Immature natural killer cell (primary cell): ENCODE measurements at regions not wholly inside any gene's neighbourhood (a gene's known extent, or its start where the extent isn't known, plus 50 kb on each side); places are given as distances from the start of the nearest gene placed in this dataset.
"Not testable (repeated sequence)": the region's sequence is repeated elsewhere in the genome, so short reads cannot be mapped to it uniquely, and the experiment has no call there.

Source experiments
- DNase-seq, 3 donors: peaks; one replicate each; pipeline ENCODE4 v3.0.0; 2022; ENCODE audit warnings: mixed read lengths in 1 of 3
- H3K27ac Mint-ChIP-seq, 6 donors: one replicate each; pipeline ENCODE4 v1.8.0; 2020; ENCODE audit warnings: mixed read lengths in 6 of 6, mild to moderate bottlenecking in 5 of 6, inconsistent platforms in 4 of 6, moderate library complexity in 3 of 6
- H3K27me3 Mint-ChIP-seq, 3 donors: one replicate each; pipeline ENCODE4 v1.8.0; 2020 to 2021; ENCODE audit warnings: low read depth in 3 of 3, mild to moderate bottlenecking in 3 of 3, mixed read lengths in 3 of 3, moderate library complexity in 3 of 3, inconsistent platforms in 1 of 3
- H3K36me3 Mint-ChIP-seq, 3 donors: one replicate each; pipeline ENCODE4 v1.8.0; 2020; ENCODE audit warnings: mixed read lengths in 3 of 3, inconsistent platforms in 2 of 3, mild to moderate bottlenecking in 2 of 3
- H3K4me1 Mint-ChIP-seq, 2 donors: one replicate each; pipeline ENCODE4 v1.8.0; 2020; ENCODE audit warnings: inconsistent platforms in 2 of 2, mild to moderate bottlenecking in 2 of 2, mixed read lengths in 2 of 2, moderate library complexity in 1 of 2
- H3K4me3 Mint-ChIP-seq, 5 donors: one replicate each; pipeline ENCODE4 v1.8.0; 2020; ENCODE audit warnings: mild to moderate bottlenecking in 5 of 5, mixed read lengths in 5 of 5, inconsistent platforms in 3 of 5, moderate library complexity in 3 of 5
- H3K9me3 Mint-ChIP-seq, 6 donors: one replicate each; pipeline ENCODE4 v1.8.0; 2020; ENCODE audit warnings: mild to moderate bottlenecking in 6 of 6, mixed read lengths in 6 of 6, inconsistent platforms in 4 of 6, moderate library complexity in 3 of 6

DNA sequence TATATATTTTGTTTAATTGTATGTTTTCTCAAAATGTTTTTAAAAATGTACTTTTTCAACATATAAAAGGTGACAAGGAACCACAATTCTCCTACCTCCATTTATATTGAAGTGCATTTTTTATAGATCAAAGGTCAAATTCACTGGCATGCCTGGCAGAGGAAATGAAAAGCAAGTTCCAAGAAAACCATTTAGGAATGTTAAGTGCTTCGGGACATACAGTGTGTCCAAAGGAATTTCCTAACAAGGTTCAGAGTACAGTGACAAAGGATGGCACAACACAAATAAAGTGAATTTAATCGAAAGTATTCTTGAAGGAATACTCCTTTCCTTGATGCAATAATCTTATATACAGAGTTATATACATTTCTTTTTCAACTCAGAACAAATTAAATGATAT is 242.3 kb downstream of the CCER1 start:
- Mint-ChIP-seq H3K9me3 (peaks cover 0 to 2% (median 0%) of the 10 kb centered on the region in 6 donors), H3K4me1 (no peaks in the 10 kb centered on the region), H3K27ac (no peak overlapping the region), H3K27me3 (peaks cover 0 to 2% (median 0%) of the 10 kb centered on the region in 3 donors), H3K4me3 (no peak overlapping the region), H3K36me3 (no peaks in the 10 kb centered on the region)
- no peak for DNase-seq

DNA sequence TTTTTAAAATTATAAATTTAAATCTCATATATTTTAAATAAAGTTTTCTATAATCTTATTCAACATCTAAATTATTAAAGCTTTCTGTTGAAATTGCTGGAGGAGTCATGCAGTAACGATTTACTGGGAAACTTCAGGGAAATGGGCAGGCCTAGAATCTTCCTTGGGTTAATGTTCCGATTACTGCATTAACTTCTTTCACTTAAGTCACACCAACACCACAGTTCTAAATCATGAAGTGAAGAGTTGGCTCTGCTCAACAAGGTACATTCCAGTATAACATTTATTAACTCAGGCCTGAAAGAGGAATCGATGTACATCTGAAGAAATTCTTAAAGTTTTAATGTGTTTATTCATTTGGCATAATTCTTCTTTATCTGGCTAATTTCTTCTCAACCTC is 244.3 kb downstream of the CCER1 start:
- H3K4me1 Mint-ChIP-seq = no peaks in the 10 kb centered on the region
- H3K4me3 Mint-ChIP-seq = no peak overlapping the region
- DNase-seq = no peak
- H3K27ac Mint-ChIP-seq = no peak overlapping the region
- peaks cover 0 to 3% (median 0%) of the 10 kb centered on the region in 6 donors for H3K9me3 Mint-ChIP-seq
- no peaks in the 10 kb centered on the region for H3K36me3 Mint-ChIP-seq
- peaks cover 0 to 2% (median 0%) of the 10 kb centered on the region in 3 donors for H3K27me3 Mint-ChIP-seq

GRCh38 chr12:90706036-90706435 is 248.9 kb downstream of the CCER1 start:
- DNase-seq = no peak
- Mint-ChIP-seq H3K27ac (no peak overlapping the region), H3K4me3 (no peak overlapping the region), H3K36me3 (no peaks in the 10 kb centered on the region), H3K27me3 (peaks cover 0 to 2% (median 0%) of the 10 kb centered on the region in 3 donors), H3K4me1 (no peaks in the 10 kb centered on the region), H3K9me3 (peaks cover 0 to 2% (median 0%) of the 10 kb centered on the region in 6 donors)

DNA sequence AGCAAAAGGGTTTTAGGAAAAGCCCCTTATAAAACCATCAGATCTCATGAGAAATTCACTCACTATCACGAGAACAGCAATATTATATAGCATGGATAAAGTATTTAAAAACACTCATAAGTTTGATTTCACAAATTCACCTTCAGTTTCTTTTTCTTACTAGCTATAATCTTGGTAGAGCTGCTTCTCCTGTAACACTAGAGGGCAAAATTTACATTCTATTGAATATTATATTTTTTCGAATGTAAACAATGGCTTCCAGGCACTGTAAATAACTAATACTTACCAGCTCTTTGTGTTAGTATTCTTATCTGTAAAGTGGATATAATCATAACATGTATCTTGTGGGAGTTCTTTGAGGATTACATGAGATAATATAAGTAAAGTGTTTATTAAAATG is 259.6 kb downstream of the CCER1 start:
- Mint-ChIP-seq H3K4me3 (no peak overlapping the region), H3K4me1 (no peaks in the 10 kb centered on the region), H3K27ac (no peak overlapping the region), H3K9me3 (peaks cover 0 to 7% (median 2%) of the 10 kb centered on the region in 6 donors), H3K36me3 (no peaks in the 10 kb centered on the region), H3K27me3 (no peaks in the 10 kb centered on the region)
- DNase-seq = no peak

DNA sequence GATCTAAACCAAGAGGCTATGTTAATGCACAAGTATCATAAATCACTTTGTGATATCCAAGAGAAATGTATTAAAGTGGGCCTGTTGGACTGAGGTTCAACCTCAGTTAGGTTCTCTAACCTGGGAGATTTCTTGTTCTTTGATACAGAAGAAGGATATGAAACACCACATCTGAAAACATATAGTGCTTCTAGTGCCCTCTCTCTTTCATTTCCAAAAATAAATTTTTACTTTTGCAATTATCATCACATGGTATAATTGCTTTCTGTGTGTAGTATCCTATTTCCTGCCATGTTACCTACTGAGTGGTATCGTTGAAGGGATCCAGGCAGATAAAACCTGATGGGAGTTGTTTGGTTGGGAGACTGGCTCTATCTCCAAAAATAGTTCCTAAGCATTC is 264.9 kb downstream of the CCER1 start:
- Mint-ChIP-seq H3K27ac (no peak overlapping the region), H3K4me1 (no peaks in the 10 kb centered on the region), H3K36me3 (no peaks in the 10 kb centered on the region), H3K4me3 (no peak overlapping the region), H3K9me3 (peaks cover 0 to 13% (median 6%) of the 10 kb centered on the region in 6 donors), H3K27me3 (no peaks in the 10 kb centered on the region)
- DNase-seq = no peak

GRCh38 chr12:90687682-90688081 is 267.3 kb downstream of the CCER1 start:
- peaks cover 0 to 18% (median 7%) of the 10 kb centered on the region in 6 donors for H3K9me3 Mint-ChIP-seq
- not testable (repeated sequence) for H3K27me3 Mint-ChIP-seq, H3K4me1 Mint-ChIP-seq, H3K36me3 Mint-ChIP-seq, H3K4me3 Mint-ChIP-seq, H3K27ac Mint-ChIP-seq, DNase-seq

DNA sequence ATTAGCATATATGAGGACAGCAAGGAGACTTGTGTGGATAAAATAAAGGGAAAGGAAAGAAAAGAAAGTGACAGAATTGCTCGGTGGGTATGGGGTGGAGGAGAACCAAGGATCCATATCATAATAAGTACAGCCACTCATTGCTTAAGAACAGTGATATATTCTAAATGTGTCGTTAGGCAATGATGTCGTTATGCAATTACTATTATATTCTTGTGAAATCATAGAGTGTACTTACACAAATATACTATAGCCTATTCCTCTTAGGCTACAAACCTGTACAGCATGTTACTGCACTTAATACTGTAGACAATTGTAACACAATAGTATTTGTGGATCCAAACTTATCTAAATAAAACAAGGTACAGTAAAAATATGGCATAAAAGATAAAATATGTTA is 271.1 kb downstream of the CCER1 start:
- Mint-ChIP-seq H3K9me3 (peaks cover 0 to 17% (median 6%) of the 10 kb centered on the region in 6 donors), H3K36me3 (no peaks in the 10 kb centered on the region), H3K4me1 (no peaks in the 10 kb centered on the region), H3K27me3 (no peaks in the 10 kb centered on the region), H3K4me3 (no peak overlapping the region), H3K27ac (no peak overlapping the region)
- DNase-seq = no peak

GRCh38 chr12:90682398-90682797 is 272.6 kb downstream of the CCER1 start:
- Mint-ChIP-seq H3K27me3 (no peaks in the 10 kb centered on the region), H3K9me3 (peaks cover 0 to 17% (median 6%) of the 10 kb centered on the region in 6 donors), H3K4me3 (no peak overlapping the region), H3K4me1 (no peaks in the 10 kb centered on the region), H3K27ac (no peak overlapping the region), H3K36me3 (no peaks in the 10 kb centered on the region)
- no peak for DNase-seq

GRCh38 chr12:90679674-90680073 is 275.3 kb downstream of the CCER1 start:
- Mint-ChIP-seq H3K27me3 (no peaks in the 10 kb centered on the region), H3K9me3 (peaks cover 0 to 10% (median 4%) of the 10 kb centered on the region in 6 donors), H3K4me1 (no peaks in the 10 kb centered on the region), H3K27ac (no peak overlapping the region), H3K4me3 (no peak overlapping the region), H3K36me3 (no peaks in the 10 kb centered on the region)
- no peak for DNase-seq

- H3K27ac Mint-ChIP-seq = no peak overlapping the region
- H3K9me3 Mint-ChIP-seq = peaks cover 0 to 11% (median 3%) of the 10 kb centered on the region in 6 donors
- H3K36me3 Mint-ChIP-seq = no peaks in the 10 kb centered on the region
- H3K27me3 Mint-ChIP-seq = no peaks in the 10 kb centered on the region
- H3K4me3 Mint-ChIP-seq = no peak overlapping the region
- H3K4me1 Mint-ChIP-seq = no peaks in the 10 kb centered on the region
- no peak for DNase-seq
Observed at GRCh38 chr12:90677552-90677951, 277.4 kb downstream of the CCER1 start.

GRCh38 chr12:90677055-90677454 is 277.9 kb downstream of the CCER1 start:
- Mint-ChIP-seq H3K27me3 (no peaks in the 10 kb centered on the region), H3K4me1 (no peaks in the 10 kb centered on the region), H3K36me3 (no peaks in the 10 kb centered on the region)

DNA sequence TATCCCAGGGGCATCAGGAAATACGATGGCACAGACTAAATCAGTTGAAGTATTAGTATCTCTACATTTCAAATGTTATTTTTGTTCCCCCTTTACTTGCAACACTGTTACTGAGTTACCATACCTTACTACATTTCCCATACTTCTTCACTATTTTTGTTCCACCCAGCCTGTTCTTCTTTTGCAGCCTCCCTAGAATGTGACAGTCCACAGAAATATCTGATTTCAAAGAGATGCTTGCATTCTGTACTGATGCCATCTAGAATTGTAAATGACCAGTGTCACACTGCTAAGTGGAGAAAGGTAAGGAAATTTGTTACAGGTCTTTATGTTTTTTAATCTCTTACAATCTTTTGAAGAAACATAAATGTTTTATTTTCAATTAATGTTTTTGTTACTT is 279.9 kb downstream of the CCER1 start:
- Mint-ChIP-seq H3K27ac (no peak overlapping the region), H3K27me3 (no peaks in the 10 kb centered on the region), H3K9me3 (peaks cover 0 to 14% (median 5%) of the 10 kb centered on the region in 6 donors), H3K4me1 (no peaks in the 10 kb centered on the region), H3K36me3 (no peaks in the 10 kb centered on the region), H3K4me3 (no peak overlapping the region)
- no peak for DNase-seq

More at GRCh38 chr12:90677055-90677454, 277.9 kb downstream of the CCER1 start:
- Mint-ChIP-seq H3K4me3 (no peak overlapping the region), H3K9me3 (peaks cover 0 to 11% (median 4%) of the 10 kb centered on the region in 6 donors), H3K27ac (no peak overlapping the region)
- no peak for DNase-seq

DNA sequence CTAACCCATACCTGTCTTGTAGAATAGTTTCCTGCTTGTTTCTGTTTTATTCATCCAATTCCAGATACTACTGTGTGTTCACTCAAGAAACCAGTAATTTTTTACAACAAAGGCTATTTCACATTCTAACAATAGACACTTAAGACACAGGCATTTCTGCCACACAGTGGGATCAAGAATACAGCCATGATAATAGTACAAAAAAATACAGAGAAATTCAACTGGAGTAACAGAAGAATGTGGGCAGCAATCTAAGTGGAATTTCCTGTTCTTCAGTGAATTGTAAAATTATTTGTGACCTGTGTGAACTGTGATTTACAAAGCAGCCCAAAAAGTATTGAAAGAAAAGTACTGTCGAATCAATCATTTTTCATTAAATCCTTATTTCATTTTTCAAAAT is 282.9 kb downstream of the CCER1 start:
- H3K27me3 Mint-ChIP-seq = no peaks in the 10 kb centered on the region
- no peak for DNase-seq
- no peaks in the 10 kb centered on the region for H3K36me3 Mint-ChIP-seq
- H3K9me3 Mint-ChIP-seq = peaks cover 0 to 10% (median 4%) of the 10 kb centered on the region in 6 donors
- H3K4me1 Mint-ChIP-seq = no peaks in the 10 kb centered on the region
- no peak overlapping the region for H3K27ac Mint-ChIP-seq
- H3K4me3 Mint-ChIP-seq = no peak overlapping the region

DNA sequence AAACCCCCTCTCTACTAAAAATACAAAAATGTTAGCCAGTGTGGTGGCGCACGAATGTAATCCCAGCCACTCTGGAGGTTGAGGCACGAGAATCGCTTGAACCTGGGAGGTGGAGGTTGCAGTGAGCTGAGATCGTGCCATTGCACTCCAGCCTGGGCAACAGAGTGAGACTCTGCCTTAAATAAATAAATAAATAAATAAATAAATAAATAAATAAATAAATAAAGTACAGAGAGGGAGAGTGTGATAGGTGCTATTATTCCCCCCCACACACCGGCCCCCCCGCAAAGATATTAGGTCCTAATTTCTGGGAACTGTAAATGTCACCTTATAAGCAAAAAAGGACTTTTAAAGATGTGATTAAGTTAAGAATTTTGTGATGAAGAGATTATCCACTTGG is 291.0 kb downstream of the CCER1 start:
- not testable (repeated sequence) for H3K27ac Mint-ChIP-seq, H3K4me3 Mint-ChIP-seq, H3K36me3 Mint-ChIP-seq, H3K4me1 Mint-ChIP-seq, H3K27me3 Mint-ChIP-seq, DNase-seq
- peaks cover 3 to 10% (median 9%) of the 10 kb centered on the region in 6 donors for H3K9me3 Mint-ChIP-seq

- Mint-ChIP-seq H3K9me3 (peaks cover 0 to 10% (median 5%) of the 10 kb centered on the region in 6 donors), H3K4me3 (no peak overlapping the region), H3K4me1 (no peaks in the 10 kb centered on the region), H3K27me3 (peaks cover 0 to 2% (median 0%) of the 10 kb centered on the region in 3 donors), H3K36me3 (no peaks in the 10 kb centered on the region), H3K27ac (no peak overlapping the region)
- DNase-seq = no peak
Observed at GRCh38 chr12:90659060-90659459, 295.9 kb downstream of the CCER1 start.
